Pulmonary artery endothelial cell (primary cell): ENCODE measurements at regions not wholly inside any gene's neighbourhood (a gene's known extent, or its start where the extent isn't known, plus 50 kb on each side); places are given as distances from the start of the nearest gene placed in this dataset.
"Not testable (repeated sequence)": the region's sequence is repeated elsewhere in the genome, so short reads cannot be mapped to it uniquely, and the experiment has no call there.

Source experiments
- DNase-seq: peaks from one replicate; pipeline ENCODE4 v3.0.0-alpha.2; 2011; ENCODE audit warnings: low read depth, low spot score

- DNase-seq = no peak
Measured at GRCh38 chr3:125645616-125646015, 50.3 kb upstream of the OSBPL11 start.

GRCh38 chr3:125646581-125646980, 51.3 kb upstream of the OSBPL11 start:
- DNase-seq = no peak

DNA sequence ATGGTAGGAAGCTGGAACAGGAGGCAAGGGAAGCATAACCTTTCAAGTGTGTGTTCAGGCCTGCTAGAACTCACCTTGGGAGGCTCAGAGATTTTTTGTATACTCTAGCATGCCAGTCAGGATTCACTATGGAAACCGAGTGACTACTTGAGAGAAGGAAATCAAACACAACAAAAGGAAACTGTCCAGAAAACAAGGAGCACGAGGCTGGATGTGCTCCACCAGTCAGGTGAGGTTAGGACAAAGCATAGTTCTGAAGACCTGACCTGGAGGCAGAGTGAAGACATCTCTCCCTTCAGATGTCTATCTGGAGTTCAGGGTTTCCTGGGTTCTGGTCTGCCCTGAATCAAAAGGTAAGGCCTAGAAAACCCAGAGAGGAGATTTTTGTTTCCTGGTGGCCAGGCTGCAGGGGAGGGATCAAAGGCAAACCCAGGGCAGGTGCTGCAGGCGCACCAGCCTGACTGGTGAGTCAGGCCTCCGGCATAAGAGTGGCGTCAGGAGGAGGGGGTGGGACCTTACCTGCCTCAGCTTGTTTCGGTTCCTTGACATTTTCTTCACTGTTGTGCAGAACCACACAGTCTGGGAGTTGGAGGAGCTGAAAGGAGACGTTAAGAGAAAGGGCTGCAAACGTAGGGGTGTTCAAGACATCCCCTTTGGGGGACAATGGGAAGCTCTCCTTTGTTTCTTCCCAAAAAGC, 52.2 kb upstream of the OSBPL11 start:
- DNase-seq = no peak

GRCh38 chr3:125651244-125651643, 55.9 kb upstream of the OSBPL11 start:
- no peak for DNase-seq

DNA sequence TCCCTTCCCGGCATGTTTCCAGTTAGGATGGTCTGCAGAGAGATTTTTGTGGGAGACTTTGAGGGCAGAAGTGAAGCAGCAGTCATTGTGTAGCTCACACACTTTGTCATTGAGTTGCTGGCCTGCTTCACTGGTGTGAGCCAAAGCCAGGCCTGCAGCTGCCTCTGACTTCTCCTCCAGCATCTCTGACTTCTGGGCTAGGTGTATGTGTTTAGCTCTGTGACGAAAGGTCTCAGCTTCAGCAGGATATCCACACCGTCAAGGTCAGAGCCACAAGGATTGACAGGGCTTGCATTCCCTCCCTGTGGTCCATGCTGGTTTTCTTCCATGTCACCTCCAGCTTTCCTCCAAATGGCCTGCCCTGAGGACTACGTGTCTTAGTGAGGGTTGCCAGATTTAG, 57.1 kb upstream of the OSBPL11 start:
- DNase-seq = no peak

- DNase-seq = no peak
Measured at GRCh38 chr3:125654526-125654925, 59.2 kb upstream of the OSBPL11 start.

GRCh38 chr3:125662675-125663074, 67.4 kb upstream of the OSBPL11 start:
- no peak for DNase-seq

GRCh38 chr3:125670352-125670751, 75.1 kb upstream of the OSBPL11 start:
- DNase-seq = no peak

DNA sequence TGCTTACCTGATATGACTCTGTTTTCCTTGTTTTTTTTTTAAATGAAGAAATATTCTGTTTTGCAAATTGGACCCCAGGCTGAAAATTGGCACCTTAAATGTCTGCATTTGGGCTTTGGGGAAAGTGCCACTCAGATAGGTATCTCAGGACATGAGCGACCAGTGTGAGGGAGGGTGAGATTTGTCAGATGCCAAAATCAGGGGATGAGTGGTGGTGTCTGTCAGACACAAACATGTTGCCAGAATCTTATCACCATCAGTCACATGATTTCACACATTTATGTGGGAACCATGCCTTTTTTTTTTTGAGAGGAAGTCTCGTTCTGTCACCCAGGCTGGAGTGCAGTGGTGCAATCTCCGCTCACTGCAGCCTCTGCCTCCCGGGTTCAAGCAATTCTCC, 75.6 kb upstream of the OSBPL11 start:
- no peak for DNase-seq

- no peak for DNase-seq
Measured at GRCh38 chr3:125671461-125672243, 76.4 kb upstream of the OSBPL11 start.

- DNase-seq = no peak
Measured at GRCh38 chr3:125675791-125676190, 80.5 kb upstream of the OSBPL11 start.

- no peak for DNase-seq
Measured at GRCh38 chr3:125679258-125679657, 84.0 kb upstream of the OSBPL11 start.

DNA sequence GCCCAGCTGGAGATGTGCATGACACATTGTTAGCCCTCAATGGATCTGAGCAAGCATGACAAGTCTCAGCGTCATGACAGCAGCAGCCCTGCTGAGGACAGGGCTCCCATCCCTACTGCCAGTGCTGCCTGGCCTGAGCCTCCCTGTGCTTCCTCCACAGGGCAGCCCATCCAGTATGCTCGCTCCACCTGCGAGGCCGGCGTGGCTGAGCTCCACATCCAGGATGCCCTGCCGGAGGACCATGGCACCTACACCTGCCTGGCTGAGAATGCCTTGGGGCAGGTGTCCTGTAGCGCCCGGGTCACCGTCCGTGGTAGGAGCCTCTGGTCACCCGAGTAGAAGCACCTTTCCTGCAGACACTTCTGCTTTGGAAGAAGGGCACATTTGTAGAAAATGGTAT, 85.8 kb upstream of the OSBPL11 start:
- DNase-seq = no peak

DNA sequence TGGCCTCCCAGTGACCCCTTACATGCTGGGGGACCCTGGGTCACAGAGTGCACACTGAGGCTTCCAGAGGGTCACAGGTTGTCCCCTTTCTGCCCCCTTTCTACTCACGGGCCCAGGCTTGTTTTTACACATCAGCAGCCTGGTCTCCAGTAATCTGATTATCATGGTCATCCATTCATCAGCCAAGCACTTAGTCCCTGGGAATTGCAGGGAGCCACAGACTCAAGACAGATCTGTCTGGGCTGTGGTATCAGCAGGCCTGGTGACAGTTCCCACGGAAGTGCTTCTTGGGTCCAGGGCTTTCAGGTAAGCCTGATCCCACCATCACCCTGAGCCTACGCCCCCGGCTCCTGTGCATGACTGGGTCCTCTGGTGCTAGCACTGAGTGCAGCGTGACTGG, 86.6 kb upstream of the OSBPL11 start:
- not testable (repeated sequence) for DNase-seq

- not testable (repeated sequence) for DNase-seq
Measured at GRCh38 chr3:125682610-125683009, 87.3 kb upstream of the OSBPL11 start.

DNA sequence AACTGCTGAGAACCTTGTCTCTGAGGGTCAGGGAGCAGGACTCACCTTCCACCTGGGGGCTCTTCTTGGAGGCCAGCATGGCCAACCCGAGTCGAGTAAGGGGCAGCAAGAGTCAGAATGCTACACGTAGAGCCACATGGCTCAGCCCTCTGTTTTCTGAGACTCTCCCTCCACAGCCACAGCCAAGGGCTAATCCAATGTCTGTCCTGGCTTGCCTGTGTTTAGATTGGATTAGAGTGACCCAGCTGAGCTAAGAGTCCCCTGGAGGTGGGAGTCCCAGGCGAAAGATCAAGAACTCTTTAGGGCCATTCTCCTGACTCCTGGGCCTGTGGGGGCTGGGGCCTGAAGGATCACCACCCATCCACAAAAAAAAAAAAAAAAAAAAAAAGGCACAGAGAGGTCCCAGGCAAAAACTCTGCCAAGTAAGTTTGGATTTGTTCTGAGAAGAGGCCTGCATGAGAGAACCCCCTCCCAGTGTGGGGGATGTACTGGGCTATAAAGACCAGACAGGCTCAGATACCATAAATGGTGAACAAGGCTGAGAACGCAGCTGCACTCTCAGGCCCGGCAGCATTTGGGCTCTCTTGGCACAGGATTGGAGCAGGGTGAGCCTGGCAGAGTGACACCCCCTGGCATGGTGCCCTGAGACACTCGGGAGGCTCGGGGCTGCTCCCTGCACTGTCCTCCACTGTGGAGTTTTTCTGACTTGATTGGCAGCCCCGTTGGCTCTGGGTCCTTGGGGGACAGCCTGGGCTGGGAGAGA, 88.0 kb upstream of the OSBPL11 start:
- DNase-seq = no peak

GRCh38 chr3:125684199-125684598, 88.9 kb upstream of the OSBPL11 start:
- no peak for DNase-seq

- DNase-seq = not testable (repeated sequence)
Measured at GRCh38 chr3:125685741-125686140, 90.4 kb upstream of the OSBPL11 start.

- no peak for DNase-seq
Measured at GRCh38 chr3:125692361-125692760, 97.1 kb upstream of the OSBPL11 start.

DNA sequence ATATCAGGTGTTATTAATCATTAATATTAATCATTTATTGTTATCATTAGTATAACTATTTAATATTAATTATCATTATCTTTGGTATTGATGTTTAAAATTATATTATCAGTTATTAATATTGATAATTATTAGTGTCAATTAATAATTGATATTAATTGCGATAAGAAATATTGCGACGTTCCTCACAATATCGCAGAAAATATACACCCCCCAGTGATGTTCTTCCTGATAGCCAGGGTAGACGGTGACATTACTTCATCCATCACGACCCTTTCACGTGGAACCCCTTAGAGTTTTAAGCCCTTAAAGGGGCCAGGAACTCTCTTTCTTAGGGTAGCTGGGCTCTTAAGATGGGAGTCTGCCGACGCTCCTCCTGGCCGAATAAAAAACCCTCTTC, 98.6 kb upstream of the OSBPL11 start:
- DNase-seq = no peak

GRCh38 chr3:125694761-125695294, 99.5 kb upstream of the OSBPL11 start:
- DNase-seq = no peak

- no peak for DNase-seq
Measured at GRCh38 chr3:125695688-125696087, 100.4 kb upstream of the OSBPL11 start.
